ENCODE measurements at regions not wholly inside any gene's neighbourhood (a gene's known extent, or its start where the extent isn't known, plus 50 kb on each side); places are given as distances from the start of the nearest gene placed in this dataset.

DNA sequence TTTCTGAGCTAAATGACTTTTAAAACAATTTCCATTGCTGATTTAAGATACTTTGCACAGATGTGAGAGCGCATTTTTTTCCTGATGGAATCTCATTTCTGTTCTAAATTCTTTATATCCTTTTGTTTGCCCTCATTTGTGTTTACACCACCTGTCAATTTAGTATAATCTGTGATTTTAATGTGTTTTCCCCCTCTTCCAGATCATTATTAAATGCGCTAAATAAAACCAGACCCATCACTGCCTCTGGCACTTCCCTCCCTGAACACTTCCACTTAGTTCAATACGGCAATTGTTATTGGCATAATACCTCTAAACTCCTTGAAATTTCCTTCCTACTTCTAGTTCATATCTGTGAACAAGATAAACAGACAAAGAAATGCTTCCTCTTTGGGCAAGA lies 186.9 kb upstream of the ADGRL2 start:
- Histone ChIP-seq H3K4me2 (ENCODE audit: insufficient read depth in 1 of 2, low read depth in 2 of 2, low read length in 2 of 2) (no peak overlapping the region), H3K23me2 (ENCODE audit: low read depth, low read length) (no peaks in the 10 kb centered on the region), H3K18ac (ENCODE audit: extremely low read depth, low read length) (no peak overlapping the region), H3K23ac (ENCODE audit: insufficient read length) (no peak overlapping the region), H3K79me1 (ENCODE audit: low read depth, low read length) (no peaks in the 10 kb centered on the region), H2BK15ac (ENCODE audit: low read length) (no peak overlapping the region), H4K5ac (ENCODE audit: insufficient read length, low read depth, low read length) (no peak overlapping the region), H3K4me3 (ENCODE audit: extremely low read depth in 1 of 4, insufficient read depth in 2 of 4, low read depth in 3 of 4, low read length in 4 of 4) (no peak overlapping the region), H2BK12ac (ENCODE audit: low read depth, low read length) (no peak overlapping the region), H4K8ac (ENCODE audit: extremely low read depth, insufficient read depth, low read length) (no peak overlapping the region), H3K9ac (replicated peaks in 1 of 4; ENCODE audit: extremely low read depth in 1 of 4, low read depth in 3 of 4, low read length in 3 of 4) (no peak overlapping the region), H2AFZ (ENCODE audit: low read length) (no peak overlapping the region), H3K79me2 (ENCODE audit: control insufficient read depth in 1 of 2, insufficient read depth in 2 of 2, low read length in 2 of 2) (no peaks in the 10 kb centered on the region), H3K27me3 (replicated peaks in 1 of 4; ENCODE audit: control insufficient read depth in 3 of 4, extremely low read depth in 1 of 4, insufficient read depth in 3 of 4, low read length in 3 of 4) (peaks cover 0 to 8% (median 3%) of the 10 kb centered on the region in 4 experiments; a peak in 3 of 7 replicates), H3K27ac (ENCODE audit: low read depth, low read length) (no peak overlapping the region), H2BK20ac (ENCODE audit: low read length) (no peak overlapping the region), H2AK5ac (ENCODE audit: low read depth, low read length) (no peak overlapping the region), H4K20me1 (replicated peaks in 1 of 2; ENCODE audit: control insufficient read depth in 1 of 2, insufficient read depth in 2 of 2, low read length in 2 of 2) (no peaks in the 10 kb centered on the region), H3K4me1 (replicated peaks in 1 of 4; ENCODE audit: control insufficient read depth in 3 of 4, insufficient read depth in 4 of 4, low read length in 3 of 4) (no peaks in the 10 kb centered on the region), H3K56ac (replicated peaks; ENCODE audit: insufficient read length, low read depth, low read length) (no peak overlapping the region), H4K91ac (replicated peaks; ENCODE audit: insufficient read length, low read length) (no peak overlapping the region), H3K36me3 (ENCODE audit: control insufficient read depth in 2 of 4, insufficient read depth in 4 of 4, low read length in 3 of 4) (no peaks in the 10 kb centered on the region; a peak in 1 of 8 replicates), H2BK120ac (replicated peaks; ENCODE audit: low read depth, low read length) (no peak overlapping the region), H3K4ac (replicated peaks; ENCODE audit: insufficient read length, low read depth, low read length) (no peak overlapping the region), H3K14ac (ENCODE audit: insufficient read length) (no peak overlapping the region), H2BK5ac (ENCODE audit: low read depth, low read length) (no peak overlapping the region), H3K9me3 (ENCODE audit: insufficient read depth in 2 of 2, low read depth in 1 of 2, low read length in 1 of 2) (peaks cover 2 to 9% of the 10 kb centered on the region in 2 experiments; a peak in 2 of 4 replicates)
- 90% methylated on average over 3 of the region's 3 CpGs; no CpG with 5 or more reads in 1 of the 2 experiments for WGBS, 2 experiments (ENCODE audit: extremely low coverage in 1 of 2, insufficient coverage in 1 of 2, insufficient read length in 1 of 2, insufficient replicate concordance in 2 of 2, low coverage in 1 of 2, low lambda C conversion rate in 2 of 2, missing lambda C conversion rate in 1 of 2)
- ChIA-PET CTCF (ENCODE audit: partially characterized antibody) (interaction anchor here (0.6 to 1.9 kb wide), 3 partner anchors 14 to 25 kb away, joined by 4 to 5 read pairs (median 4); no protein-coding TSS in a partner anchor), POLR2A (ENCODE audit: partially characterized antibody) (no interaction called here)
- FAIRE-seq (no peak), DNase-seq (ENCODE audit: low read depth in 1 of 2, low spot score in 2 of 2) (no peak)
- TF ChIP-seq BRCA1 (IDR thresholded peaks at IDR 0.05; ENCODE audit: low read depth, low read length), result no peak
- no peak for TF ChIP-seq POLR2A (IDR thresholded peaks at IDR 0.05; ENCODE audit: control extremely low read depth in 1 of 2, low read depth in 2 of 2, low read length in 2 of 2)
- no peak for TF ChIP-seq CHD1 (IDR thresholded peaks at IDR 0.05; ENCODE audit: low read depth, low read length)

All from H1 (cell line).